Activated gamma-delta T cell treated with Interleukin-2 at 50 U/mL for 16 hours (primary cell): ENCODE measurements at regions not wholly inside any gene's neighbourhood (a gene's known extent, or its start where the extent isn't known, plus 50 kb on each side); places are given as distances from the start of the nearest gene placed in this dataset.

Experiments
- DNase-seq: peaks from one replicate; pipeline ENCODE4 v3.0.0-alpha.2; 2020

DNA sequence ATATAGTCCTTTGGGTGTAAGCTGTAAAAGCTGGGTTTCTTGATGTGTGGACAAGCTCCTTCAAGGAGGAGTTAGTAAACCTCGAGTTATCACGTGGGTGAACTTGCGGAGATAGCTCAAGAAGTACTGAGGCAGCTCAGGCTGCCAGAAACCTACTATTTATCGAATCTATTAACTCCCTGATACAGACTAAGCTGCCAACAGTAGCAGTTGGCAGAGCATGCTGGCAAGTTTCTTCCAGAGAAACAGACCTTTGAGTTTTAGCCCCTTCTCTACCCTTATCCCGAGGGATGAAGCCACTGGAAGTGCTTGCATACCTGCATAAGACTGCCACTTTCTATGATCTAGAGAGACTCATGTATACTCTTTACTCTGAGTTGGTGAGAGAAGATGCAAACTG is 624.5 kb upstream of the USP24 start:
- DNase-seq, result no peak

DNA sequence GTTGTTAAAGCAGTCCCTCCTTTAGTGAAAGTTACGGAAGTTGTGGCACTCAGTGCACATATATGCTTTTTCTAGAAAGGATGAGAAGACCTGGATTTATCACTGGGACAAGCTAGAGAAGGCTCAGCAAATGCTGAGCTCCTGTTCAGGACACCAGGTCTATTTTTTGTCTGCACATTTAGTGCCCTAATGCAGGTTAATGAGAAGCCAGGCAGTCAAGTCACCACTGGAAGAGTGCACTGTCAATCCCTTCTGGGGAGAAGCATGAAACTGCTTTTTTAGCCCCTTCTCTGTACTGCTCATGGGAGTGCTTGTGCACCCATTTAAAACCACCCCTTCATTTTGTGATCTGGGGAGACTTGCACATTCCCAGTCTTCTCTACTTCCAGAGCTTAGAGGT is 624.1 kb upstream of the USP24 start:
- no peak for DNase-seq

DNA sequence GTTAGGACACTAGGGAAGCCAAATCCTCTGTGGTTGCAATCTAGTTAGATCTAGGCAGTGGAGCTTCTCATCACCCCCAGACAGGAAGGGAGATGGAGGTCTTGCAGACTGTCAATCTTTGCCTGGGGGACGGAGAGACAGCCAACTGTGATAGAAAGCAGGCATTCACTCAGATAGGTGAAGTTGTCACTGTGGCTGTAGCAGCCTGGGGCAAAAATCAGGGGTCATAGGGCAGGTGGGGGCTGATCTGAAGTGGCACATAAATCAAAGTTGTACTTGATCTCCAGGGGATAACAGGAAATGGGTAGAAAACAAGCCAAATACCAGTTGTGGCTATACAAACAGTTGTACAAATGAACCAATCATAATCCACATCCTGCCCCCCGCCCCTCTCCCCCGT is 620.9 kb upstream of the USP24 start:
- DNase-seq, result no peak

DNA sequence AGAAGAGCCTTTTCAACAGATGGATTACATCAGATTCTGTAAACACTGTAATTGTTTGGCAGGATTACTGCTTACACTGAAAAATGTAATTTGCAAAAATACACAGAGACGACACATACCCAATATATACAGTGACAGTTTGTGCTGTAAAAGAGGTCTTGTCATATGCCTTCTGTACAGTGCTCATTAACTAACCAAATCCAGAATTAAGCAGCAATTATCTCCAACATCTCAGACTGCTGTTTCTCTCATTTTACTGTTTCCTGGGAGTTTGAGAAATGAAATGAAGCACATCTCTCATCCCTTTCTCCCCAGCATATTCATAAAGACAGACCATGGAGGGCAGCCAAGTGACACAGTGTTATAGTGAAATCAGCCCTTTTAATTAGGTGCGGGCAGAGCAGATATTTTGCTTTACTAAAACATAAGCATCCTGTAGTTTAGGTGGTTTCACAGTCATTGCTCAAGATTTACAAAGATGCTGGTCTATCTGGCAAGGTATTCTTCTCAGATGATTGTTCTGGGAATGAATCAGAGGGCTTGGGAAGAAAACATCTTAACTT is 618.4 kb upstream of the USP24 start:
- no peak for DNase-seq

DNA sequence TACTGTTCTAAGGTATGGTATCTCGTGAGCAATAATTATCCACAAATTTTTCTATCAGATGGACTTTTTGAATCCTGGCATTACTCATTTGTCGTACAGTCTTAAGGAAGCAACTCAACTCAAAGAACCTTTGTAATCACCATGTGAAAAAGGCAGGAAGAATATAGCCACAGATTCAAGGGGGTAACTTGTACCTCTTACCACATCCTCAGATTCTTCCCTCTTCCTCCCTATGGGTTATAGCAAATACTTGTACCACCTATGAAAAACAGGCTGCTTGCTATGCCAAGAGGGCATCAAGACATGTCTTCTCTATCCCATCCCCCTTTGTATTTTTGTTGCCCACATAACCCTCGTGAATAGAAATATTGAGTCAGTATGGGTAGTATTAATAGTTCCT is 616.6 kb upstream of the USP24 start:
- no peak for DNase-seq

DNA sequence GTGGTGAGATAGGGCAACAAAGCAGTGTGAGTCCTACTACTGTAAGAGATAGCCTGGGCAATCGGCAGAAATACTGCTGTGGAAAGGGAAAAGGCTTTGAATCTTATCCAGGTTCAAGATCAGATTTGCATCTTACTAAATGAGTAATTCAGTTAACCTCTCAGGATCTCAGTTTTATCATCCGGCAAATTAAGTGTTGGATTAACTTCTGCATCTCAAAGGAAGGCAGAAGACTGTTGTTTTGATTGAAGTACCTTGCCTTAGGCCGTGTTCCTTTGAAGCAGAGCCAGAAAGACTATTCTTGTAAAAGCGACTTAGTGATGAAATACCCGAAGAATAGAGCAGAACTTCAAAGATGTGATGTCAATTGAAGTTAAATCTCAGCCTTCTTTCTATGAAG is 612.9 kb upstream of the USP24 start:
- no peak for DNase-seq

DNA sequence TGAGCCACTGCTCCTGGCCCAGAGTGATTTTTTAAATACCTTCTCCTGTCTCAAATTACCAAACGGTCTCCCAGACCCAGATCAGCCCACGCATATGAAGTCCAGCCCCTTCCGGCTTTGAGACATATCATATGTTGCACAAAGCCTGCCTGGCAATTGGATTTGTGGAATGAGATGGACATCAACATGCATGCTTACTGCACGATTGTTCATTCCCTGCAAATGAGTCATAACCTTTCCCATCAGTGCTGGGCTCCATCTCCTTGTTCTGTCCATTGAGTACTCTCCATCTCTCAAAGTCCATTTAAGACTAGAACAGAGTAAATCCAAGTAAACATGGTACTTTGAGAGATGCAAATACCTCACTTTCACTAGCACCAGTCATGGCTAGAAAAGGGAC is 612.2 kb upstream of the USP24 start:
- DNase-seq, result no peak

DNA sequence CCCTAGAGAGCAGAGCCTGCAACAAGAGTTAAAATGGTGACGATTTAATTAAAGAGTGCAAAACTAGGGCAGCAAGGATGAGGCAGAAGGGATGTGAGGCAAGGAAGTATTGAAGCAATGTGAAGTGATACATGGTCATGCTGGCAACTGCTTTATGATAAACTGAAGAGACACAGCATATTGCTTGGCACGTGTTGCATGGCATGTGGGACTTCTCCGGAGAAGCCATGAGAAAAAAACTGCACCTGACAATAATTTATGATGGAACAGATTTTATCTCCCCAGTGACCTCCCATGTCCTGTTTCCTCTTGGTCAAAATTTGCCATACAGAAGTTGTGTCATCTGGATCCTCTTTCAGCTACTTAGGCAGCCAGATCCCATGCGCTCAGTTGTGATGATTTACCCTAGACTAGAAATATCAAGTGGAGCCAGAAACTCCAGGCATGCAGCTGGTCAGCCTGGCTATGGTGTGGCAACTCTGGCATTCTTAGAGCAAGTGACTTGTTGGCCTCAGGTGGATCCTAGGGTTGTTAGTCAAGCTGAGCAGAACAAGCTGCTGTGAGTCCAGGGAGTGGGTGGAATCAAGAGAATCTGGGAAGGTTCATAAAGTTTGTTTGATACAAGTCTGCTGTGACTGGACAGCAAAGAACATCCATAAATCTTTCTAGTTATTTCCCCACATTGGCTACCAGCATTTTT is 611.4 kb upstream of the USP24 start:
- no peak for DNase-seq

DNA sequence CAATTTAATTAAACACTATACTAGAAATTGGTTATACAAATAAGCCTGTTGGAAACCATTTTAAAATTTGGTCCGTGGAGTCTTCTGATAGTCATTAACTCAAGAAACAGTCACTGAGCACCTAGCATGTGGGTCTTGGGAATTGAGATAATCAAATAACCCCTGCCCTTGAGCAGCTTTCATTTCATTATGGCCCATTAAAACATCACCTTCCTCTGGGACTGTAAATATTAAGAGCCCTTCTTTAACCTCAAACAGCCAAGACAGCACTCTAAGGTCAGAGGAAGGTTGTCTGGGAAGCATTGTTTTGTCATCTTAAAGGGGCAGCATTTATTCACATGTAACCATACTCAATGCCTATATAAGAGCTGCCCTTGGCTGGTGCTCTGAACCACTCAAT is 610.3 kb upstream of the USP24 start:
- DNase-seq, result no peak

DNA sequence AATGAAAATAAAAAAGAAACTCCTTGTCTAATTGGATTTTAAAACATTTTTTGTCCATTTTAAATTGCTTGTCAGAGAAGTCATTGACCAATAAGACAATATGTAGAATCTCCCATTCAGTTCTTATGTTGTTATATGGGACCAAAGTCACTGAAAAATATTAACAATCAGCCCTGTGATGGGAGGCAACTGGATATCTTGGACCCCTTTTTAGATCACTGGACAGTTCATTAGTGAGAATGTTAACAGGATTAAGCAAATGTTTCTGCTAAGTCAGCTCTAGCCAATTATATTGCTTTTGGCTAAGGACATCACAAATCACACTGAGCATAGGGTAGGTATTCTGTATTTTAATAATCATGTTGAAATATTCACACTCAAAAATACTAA is 609.1 kb upstream of the USP24 start:
- no peak for DNase-seq

DNA sequence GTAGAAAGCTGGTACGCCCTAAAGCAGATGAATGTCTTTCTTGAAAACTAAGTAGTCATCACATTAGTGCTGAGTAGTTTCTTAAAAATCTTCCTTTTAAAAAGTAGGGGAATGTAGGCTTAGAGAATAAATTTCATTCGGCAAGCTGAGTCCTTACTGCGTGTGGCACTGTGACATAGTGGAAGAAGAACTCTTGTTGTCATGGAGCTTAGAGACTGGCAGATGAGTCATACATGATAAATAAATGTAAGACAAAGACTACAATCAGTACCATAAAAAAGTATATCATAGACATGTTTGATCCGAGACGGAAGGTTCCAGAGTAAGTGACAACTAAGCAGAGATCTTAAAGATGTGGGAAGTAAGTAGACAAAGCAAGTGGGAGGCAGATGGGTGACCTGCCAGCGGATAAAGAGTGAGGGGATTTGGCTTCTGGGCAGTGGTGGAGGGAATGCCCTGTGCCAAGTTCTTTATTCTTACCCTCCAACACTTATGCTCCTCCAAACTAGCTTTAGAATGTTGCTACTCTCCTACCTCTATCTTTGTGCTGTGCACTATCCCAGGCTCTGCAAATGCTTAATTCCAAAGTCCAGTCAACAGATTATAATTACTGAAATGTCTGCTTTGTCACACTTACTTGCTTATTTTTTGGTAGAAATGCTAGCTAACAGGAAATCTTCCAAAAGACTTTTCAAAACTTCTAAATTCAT is 608.5 kb upstream of the USP24 start:
- DNase-seq, result no peak

DNA sequence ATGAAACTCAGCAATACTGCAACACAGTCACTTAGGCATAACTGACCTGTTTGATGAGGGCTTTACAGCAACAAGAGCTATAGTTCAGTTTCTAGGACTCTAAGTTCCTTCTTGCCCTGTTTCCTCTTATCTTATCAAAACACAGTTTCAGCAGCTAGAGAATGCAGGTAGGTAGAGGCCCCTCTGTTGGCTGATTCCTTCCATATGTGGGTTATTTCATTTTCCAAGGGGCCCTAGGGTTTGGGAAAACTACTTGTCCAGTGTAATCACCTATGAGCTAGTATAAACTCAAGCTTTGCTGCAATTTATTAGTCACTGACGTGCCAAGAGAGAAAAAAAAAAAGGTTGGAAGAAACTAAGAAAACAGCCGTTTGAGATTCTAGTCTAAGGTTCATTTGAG is 607.7 kb upstream of the USP24 start:
- no peak for DNase-seq

DNA sequence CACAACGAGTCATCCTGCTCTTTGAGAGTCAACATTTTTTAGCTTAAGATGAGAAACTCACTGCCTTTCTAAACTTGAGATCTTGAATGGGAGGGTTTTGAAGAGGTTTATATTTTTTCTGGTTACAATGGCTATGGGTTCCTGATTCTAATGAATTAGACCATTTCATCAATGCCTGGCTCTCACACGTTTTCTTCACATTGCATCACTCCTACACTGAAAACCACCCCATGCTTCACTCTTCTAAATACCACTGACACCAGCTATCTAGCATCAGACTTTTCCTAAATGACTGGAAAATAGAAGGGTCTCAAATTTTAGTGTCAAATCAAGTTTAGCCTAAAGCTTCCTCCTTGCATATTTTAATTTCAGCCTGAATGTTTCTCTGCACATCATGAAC is 606.1 kb upstream of the USP24 start:
- DNase-seq, result no peak

DNA sequence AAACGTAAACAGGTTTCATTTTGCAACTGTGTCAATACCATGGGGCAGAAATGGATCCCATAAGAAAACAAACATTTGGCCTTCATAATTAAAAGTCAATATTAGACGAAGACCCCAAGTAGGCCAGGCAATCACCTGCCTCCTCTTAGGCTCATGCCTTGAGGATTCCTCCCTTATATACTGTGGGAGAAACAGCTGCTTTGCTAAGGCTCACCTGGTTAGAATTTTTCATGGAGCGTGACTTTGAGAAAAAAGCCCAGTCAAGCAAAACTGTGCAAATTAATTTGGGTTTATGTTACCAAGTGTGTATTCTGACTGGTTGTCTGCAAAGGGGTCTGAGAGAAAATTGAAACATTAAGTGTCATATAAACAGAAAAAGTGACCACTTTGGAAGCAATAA is 605.3 kb upstream of the USP24 start:
- DNase-seq, result no peak

DNA sequence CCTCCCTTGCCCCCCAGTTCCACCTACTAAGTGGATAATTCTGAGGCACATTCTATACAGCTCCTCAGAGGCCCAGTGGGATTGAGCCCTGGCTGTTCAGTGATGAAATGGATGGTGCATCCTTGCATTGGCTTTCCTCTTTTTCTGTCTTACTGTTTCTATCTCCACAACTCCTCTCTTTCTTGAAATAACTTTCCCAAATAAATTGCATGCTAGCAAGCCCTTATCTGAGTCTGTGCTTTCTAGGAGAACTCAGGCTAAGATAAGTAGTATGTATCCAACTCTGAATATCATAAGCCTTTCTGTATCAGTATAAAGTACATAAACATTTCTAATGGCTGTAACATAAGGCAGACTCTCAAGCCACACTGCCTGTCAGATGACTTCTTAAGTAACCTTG is 603.8 kb upstream of the USP24 start:
- DNase-seq, result no peak

DNA sequence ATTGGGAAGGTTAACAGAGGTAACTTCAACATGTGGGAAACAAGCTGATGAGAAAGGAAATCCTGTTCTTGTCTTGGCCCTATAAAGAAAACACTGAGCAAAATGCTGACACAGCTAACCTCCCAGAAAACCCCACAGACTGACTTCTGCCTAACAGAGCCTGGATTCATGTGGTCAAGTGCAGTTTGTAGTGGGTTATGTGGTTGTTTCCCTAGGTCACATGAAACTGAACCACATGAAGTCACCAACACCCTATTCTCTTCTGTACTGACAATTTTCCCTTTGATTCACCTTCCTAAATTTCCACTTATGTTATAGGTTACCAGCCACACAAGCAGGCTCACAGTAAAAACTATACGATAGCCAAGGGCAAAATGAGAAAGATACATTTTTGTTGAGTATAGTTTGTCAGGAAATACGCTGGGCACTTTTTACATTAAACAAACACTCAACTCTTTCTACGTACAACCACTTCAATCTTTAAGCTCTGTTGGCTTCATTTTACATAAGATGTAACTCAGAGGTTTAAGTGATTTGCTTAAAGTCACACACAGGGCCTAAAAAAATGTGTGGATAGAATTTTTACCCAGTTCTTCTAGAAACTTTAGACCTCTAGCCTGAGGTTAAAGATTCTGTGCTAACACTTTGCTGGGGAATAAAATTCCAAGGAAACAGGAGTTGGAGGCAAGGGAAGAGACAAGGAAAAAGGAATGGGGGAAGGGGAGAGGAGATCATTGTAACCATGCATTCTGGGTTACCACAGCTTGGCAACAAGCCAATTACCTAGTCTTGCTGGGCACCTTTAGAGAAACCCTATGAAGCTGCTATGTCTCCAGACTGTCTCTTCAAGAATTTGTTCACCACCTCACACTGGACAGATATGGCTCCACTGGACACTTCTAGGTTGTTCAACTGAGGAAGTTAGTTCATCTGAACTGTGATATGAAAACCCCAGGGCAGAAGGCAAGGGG is 601.6 kb upstream of the USP24 start:
- no peak for DNase-seq

DNA sequence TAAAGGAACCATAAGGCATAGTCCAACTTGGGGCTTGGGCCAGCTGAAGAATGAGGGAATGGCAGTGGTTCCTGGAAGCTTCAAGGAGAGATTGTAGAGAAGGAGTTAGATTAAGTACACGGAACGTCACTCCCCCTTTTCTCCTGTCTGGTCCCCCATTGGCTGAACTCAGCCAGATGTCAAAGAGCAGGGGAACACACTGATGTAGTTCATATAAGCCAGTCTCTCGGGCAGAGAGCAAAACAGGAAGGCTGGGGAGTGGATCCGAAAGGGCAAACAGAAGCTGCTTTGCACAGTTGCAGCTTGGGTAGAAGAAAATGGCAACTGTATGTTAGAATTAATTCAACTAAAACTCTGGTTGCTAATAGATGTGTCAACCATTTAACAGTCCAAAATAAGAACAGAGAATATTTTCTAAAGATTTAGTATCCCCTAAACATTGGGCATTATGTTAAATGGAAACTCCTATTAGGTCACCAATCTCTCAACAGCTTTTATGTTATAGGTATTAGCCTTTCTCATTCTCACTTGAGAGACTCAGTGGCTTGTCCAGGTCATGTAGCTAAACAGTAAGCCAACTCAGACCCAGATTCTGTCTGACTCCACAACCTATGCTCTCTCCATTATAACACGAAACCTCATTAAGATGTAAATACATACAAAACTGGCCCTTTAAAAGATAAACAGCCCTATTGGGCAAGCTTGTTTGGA is 600.7 kb upstream of the USP24 start:
- DNase-seq, result no peak

DNA sequence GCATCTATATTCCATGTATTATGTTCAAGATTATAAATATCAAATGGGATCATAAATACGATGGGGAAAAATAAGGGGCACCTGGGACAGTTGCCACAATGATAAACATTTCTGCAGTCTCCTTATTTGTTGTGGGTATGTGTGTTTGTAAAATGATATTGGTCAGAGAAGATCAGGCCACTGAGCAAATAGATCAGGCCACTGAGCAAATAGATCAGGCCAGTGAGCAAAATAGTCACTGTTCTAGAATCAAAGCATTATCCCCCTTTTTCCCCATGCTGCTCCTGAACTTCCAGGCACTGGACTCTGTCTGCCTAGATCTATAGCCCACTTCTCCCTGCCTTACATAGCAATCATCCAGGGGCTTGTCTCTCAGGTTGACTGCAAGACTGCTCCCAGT is 599.8 kb upstream of the USP24 start:
- no peak for DNase-seq

DNA sequence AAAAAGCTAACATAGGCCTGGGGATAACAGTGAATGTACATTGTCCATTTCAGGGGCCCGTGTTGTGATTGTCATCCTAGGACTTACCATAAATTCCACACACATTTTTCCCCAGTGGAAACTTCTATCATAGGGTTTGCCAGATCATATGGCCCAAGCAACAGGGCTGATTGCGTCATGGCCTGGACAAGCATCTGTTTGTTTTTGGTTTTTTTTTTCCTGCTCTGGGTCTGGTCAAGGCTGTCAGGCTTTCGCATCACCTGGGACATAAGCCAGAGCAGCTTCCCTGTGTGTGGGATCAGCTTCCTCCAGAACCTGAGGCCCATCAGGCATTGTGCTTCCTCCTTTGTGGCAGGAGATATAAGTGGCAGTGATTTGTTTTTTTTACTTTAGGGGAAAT is 598.5 kb upstream of the USP24 start:
- DNase-seq, result no peak

DNA sequence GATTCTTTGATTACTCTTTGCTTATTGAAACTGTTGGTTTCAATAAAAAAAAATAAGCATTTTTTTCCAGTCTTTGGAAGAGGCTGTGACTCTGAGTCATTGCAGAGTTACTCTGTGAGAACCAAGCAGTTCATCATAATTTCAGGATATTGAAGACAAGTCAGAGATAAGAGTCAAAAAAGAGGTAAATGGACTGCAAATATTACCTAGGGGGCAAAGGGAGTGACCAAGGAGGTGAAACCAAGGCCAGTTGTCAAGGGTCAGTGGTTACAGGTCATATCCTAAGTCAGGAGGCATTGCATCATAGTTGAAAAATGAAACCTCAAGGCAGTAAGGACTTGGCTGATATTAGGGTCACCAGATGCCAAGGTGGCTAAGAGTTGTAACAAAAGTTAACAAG is 597.1 kb upstream of the USP24 start:
- DNase-seq, result no peak

DNA sequence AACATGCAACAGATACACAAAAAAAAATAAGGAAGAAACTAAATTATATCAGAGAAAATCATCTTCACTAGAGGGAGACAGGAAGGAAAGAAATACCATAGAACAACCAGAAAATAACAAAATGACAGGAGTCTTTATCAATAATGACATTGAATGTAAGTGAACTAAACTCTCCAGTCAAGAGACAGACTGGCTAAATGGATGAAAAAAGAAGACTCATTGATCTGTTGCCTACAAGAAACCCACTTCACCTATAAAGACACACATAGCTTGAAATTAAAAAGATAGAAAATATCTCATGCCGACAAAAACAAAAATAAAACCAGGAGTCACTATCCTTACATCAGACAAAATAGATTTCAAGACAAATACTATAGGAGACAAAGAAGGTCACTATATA is 593.1 kb upstream of the USP24 start:
- no peak for DNase-seq

DNA sequence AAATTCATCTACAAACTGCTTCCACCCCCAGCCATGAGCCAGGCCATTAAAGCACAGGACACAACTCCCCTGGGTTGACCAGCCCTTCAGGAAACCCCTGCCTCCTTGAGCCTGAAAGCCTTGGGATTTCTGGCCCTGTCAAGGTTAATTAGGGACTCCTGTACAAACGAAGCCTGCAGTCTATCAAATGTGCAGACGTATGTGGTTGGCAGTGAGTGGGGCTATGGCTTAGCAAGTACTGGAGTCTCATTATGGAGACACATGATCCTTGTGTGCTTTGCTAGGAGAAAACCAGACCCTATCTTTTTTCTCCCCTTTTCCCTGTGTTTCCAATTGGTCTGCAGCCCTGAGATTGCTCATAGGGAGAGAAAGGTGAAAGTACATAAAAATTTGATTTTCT is 588.3 kb upstream of the USP24 start:
- DNase-seq, result no peak

DNA sequence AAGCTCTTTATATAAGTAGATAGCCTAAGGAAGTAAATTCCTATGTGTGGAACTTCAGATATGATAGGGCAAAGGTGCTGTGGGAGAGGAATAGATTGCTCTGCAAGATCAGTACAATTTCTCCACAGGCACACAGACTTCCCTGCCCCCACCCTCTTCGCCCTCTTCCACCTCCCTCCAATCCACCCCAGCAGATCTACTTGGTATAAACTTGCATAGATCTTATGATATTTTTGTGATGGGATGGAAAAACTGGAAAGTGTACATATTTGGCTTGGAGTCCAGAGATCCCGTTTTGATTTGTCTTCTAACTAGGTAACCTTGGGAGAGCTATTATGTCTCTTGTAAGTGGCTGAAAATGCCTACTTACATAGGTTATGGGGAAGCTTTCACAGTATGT is 586.3 kb upstream of the USP24 start:
- DNase-seq, result no peak
